ENCODE measurements at regions not wholly inside any gene's neighbourhood (a gene's known extent, or its start where the extent isn't known, plus 50 kb on each side); places are given as distances from the start of the nearest gene placed in this dataset.
A peak's percentile ranks its signal among the peaks of the same experiment; 100 is the strongest.

DNA sequence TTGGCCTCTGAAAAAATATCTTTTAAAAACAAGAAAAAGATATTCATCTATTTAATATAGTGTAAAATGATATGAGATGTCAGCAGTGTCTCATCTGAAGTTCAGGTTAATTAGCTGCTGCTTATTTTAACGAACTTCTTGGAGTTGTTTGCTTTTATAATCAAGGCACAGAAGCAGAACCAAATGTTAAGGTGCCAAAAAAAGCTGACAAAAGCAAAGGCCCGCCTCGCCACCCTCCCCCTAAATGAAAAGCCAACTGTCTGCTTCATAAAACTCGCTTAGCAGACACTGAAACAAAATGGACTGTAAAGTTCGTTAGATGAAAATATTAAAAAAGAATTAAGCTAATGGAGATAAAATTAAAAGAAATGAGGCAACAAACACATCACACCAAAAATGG is 562.6 kb downstream of the ZEB2 start:
- peak in 1 of 56 donors; percentile 23 for DNase-seq

- no peak for DNase-seq
Measured at GRCh38 chr2:143955401-143956065, 564.4 kb downstream of the ZEB2 start.

DNA sequence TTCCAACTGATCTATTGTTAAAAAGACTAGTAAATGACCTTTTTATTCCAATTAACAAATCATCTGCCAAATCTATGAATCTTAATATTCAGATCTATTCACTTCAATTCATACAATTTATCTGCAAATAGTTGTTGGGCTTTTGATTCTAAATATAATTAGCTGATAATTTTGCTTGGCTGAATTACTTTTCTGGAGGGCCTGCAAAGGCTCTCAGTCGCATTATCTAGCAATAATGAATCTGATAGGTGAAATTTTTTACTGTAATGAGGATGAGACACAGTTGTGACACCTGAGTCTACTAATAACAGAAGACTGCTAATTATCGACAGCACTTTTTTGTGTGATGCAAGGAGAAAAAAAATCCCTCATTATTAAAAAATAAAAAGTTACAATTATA is 565.1 kb downstream of the ZEB2 start:
- DNase-seq: no peak

DNA sequence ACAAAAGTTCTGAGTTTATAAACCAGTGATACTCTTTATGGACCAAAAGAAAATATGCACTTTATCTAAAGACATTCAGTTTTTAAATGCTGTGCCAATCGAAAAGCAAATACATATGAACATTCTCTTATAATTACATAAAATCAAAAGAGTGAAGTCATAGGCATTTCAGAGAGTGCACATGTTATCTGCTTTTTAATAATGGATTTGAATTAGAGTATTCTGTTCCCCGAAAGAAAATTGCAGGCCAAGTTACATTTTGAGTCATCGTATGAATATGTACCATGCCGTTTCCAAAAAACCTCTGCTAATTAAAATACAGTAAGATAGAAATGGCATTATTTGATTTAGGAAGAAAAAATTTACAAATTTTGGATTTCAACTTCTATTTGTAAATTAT is 565.7 kb downstream of the ZEB2 start:
- no peak for DNase-seq

DNA sequence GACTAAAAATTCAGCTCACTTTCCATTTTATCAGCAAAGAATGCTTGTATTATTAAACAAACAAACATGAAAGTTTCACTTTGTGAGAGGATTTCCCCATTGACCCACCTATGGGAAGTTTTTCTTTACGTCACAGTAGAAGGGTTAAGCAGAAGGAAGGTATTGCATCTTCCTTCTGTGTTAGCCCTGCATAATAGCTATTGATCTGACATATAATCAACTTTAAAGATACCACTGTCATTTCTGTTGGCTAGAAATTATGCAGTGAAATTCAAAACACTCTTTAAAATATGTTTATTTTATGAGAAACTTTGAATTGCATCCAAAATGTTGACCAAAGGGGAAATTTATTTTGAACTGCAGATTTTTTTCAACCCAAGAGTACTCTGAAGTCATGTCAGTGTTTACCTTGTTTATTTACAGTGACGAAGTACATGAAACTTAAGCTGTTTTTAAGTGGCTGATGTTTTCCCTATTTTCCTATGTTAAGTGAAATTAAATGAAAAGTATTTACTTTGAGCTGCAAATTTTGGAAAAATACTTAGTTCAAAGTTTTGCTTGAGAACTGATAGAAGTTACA is 566.4 kb downstream of the ZEB2 start:
- DNase-seq: no peak

DNA sequence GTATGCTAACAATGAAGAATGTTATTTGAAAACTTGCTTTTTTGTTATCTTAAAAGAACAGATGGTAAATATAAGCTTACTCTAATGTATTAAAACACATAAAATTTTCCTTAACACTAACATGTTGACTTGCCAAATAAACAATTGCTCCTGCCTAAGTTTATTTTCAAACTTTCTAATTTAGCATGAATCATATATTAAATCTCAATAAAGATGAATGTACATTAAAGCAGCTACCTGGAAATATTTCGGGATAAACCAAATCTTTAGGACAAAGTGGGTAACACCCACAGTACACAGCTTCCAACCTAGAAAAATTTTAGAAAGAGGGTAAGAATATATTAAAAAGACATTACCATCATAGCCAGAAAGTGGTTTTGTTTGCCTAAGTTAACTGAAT is 567.4 kb downstream of the ZEB2 start:
- DNase-seq: no peak

DNA sequence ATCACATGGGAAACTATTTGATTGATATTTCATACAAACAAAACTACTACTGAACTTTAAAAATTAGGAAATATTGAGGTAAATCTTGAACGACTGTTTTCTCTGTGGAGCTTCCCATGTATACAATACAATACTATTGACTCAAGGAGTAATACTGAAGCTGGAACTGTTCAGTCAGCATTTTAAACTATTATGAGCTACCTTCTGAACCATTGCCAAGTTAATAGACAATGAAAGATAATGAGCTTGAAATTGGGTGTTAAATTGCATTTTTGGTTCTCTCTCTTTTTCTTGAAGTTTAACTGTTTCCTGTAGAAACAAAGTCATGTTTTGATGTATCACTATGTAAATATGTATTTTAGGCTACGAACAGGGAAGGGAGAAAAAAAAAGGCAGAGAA is 569.2 kb downstream of the ZEB2 start:
- no peak for DNase-seq

DNA sequence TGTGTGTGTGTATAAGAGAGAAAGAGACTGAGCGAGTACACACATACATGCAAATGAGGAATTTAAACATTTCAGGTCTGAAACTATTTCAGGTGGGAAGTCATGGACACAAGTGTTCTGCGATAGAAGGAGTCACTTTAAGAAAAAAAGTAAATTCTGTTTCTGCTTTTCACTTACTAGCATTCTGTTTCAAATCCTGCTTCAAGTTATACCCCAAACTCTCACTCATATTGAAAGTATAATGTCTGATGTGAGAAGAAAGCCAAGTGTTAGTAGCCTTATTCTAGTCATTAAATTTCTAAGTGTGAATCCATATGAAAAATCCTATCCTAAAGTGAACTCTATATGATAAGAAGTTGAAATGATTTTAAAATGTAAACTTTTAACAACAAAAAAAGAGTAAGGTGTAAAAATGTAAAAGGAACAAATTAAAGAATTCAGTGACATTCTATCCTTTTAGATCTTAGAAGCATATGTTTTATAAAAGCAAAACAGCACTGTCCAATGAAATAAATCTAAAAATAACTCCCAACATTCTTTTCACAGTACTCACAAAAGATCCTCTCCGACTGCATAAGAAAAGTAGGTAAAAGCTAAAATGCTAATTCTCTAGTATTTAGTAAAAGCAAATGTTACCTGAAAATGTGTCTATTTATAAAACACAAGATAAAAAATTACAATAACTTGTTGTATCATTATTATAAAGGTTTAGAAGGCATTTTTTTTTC is 570.6 kb downstream of the ZEB2 start:
- no peak for DNase-seq

- no peak for DNase-seq
Measured at GRCh38 chr2:143948710-143949109, 571.2 kb downstream of the ZEB2 start.

DNA sequence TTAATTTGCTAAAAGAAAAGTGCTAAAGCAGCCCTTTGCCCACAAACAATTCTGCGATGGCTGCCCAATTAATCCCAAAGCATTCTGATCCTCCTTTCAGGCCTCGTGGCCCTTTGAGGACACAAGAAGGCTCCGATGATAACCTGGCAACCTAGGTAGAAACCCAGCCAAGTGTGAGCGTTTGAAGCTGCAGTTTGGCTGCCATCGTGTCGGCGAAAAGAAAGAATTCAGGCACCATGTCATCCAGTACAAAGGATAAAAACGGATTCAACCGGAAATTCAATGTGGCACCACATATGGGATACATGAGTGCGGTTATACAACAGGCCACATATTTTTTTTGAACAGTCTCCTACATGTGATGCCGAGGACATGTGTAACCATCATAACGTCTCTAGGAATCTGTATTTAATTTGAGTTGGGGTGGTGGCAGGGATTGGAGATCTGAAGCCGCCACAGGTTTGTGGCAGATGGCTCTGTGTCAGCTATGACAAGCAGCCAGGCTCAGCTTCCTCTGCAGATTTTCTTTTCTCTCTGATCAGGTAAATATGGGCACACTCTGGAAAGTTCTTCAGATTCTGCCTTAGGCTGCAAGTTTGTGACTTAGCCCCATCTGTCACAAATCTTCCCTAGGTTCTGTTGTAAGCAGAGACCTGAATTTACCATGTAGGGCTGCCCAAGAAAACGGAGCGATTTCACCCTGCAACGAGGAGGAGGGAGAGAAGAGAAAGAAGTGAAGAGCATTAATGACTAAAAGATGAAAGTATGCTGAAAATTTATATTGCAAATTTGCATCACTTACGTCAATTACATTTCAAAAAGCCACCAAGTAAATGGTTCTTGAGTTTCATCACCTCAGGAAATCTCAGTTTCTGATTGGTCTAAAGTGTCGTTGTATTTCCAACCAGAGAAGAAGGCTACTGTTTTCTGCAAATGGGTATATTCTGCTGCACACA is 573.2 kb downstream of the ZEB2 start:
- no peak for DNase-seq

- no peak for DNase-seq
Measured at GRCh38 chr2:143942486-143942885, 577.4 kb downstream of the ZEB2 start.

GRCh38 chr2:143940720-143941119 is 579.2 kb downstream of the ZEB2 start:
- no peak for DNase-seq

GRCh38 chr2:143939626-143940330 is 580.1 kb downstream of the ZEB2 start:
- no peak for DNase-seq

GRCh38 chr2:143937723-143938350 is 582.1 kb downstream of the ZEB2 start:
- peak in 8 of 56 donors; percentile 5 to 59 (median 20) for DNase-seq

GRCh38 chr2:143936848-143937722 is 582.8 kb downstream of the ZEB2 start:
- peak in 40 of 56 donors; percentile 14 to 74 (median 48) for DNase-seq

DNA sequence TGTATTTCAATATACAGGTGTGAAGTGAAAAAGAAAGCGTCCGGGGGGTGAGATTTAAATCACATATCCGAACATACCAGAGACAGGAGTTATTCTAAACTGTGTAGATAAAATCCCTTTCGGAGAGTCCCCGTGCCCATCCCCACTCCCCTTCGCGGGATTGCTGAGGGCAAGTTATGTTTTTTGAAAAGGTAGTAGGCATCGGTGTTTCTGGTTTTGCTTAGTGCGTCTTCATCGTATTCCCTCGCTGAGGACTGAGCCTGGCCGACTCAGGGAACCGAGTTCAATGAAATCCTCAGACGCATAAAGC is 583.4 kb downstream of the ZEB2 start:
- no peak for DNase-seq

- DNase-seq: no peak
Measured at GRCh38 chr2:143935482-143935752, 584.5 kb downstream of the ZEB2 start.

DNA sequence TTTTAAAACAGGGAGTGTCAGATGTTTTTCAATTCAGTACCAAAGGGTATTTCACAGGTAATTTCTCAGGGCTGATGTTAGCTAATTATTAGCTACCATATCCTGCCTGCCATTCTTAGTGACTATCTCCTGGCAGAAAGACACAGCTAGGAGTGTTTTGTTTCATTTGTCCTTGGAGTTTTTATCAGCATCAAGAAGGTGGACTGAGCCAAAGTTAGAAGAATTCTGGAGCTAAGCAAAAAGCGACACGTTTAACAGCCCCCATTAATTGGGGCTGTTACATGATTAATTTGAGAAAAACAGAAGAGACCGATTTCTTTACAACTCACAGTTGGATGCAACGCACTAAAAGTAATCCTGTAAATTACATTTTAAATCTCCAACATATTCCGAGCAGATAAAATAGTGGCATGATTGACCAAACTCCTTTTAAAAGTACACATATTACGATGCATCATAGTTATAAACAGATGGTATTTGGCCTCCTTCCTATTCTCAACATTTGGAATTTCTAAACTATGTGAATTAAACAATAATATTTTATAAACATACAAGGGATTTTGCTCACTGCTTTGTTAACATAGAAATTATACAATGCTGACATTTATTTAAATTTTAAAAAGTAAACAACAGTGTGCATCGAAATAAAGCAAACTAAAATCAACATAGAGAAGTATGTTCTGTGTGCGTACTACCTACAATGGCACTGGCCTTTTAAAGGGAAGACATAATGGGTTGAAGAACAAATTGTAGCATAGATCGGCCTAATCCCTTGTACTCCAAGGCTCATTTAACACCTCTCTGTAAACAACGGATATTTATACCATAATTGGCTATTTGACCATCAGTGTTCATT is 585.1 kb downstream of the ZEB2 start:
- no peak for DNase-seq

Measured in amygdala (tissue), 56 donors.